H9 (cell line): ENCODE measurements at regions not wholly inside any gene's neighbourhood (a gene's known extent, or its start where the extent isn't known, plus 50 kb on each side); places are given as distances from the start of the nearest gene placed in this dataset.

Source experiments
- DNase-seq: peaks from one replicate; pipeline ENCODE4 v3.0.0-alpha.2; 2017
- H2AFZ ChIP-seq: one replicate; pipeline ENCODE4 v1.6.1; 2013; ENCODE audit warnings: mild to moderate bottlenecking, low read length, control low read depth, moderate library complexity
- H2AK5ac ChIP-seq: 2 replicates; pipeline ENCODE4 v1.6.1; 2013; ENCODE audit warnings: low read length, control low read depth, mixed read lengths; ENCODE audit not compliant: insufficient read length
- H2BK120ac ChIP-seq: one replicate; pipeline ENCODE4 v1.6.1; 2013; ENCODE audit warnings: low read depth, mild to moderate bottlenecking, low read length, control low read depth, inconsistent platforms; ENCODE audit not compliant: poor library complexity, severe bottlenecking
- H2BK12ac ChIP-seq: 2 replicates; pipeline ENCODE4 v1.6.1; 2013; ENCODE audit warnings: low read length, control low read depth, mixed read lengths, low read depth; ENCODE audit not compliant: insufficient read length
- H2BK15ac ChIP-seq: 2 replicates; pipeline ENCODE4 v1.6.1; 2013; ENCODE audit warnings: low read depth, low read length, control low read depth
- H2BK20ac ChIP-seq: one replicate; pipeline ENCODE4 v1.6.1; 2013; ENCODE audit warnings: low read depth, mild to moderate bottlenecking, low read length, control low read depth, inconsistent platforms; ENCODE audit not compliant: poor library complexity, severe bottlenecking
- H2BK5ac ChIP-seq: 2 replicates; pipeline ENCODE4 v1.6.1; 2013; ENCODE audit warnings: low read length, control low read depth, mixed read lengths; ENCODE audit not compliant: insufficient read length
- H3K14ac ChIP-seq: 2 replicates; pipeline ENCODE4 v1.6.1; 2013; ENCODE audit warnings: low read length, control low read depth; ENCODE audit not compliant: insufficient read depth
- H3K18ac ChIP-seq: 2 replicates; pipeline ENCODE4 v1.6.1; 2013; ENCODE audit warnings: low read depth, mild to moderate bottlenecking, mixed read lengths, low read length, control low read depth; ENCODE audit not compliant: insufficient read length
- H3K23ac ChIP-seq: 2 replicates; pipeline ENCODE4 v1.6.1; 2013; ENCODE audit warnings: low read length, control low read depth, mixed read lengths, low read depth; ENCODE audit not compliant: insufficient read length
- H3K23me2 ChIP-seq: 2 replicates; pipeline ENCODE4 v1.6.1; 2013; ENCODE audit warnings: low read depth, mild to moderate bottlenecking, mixed read lengths, low read length, control low read depth; ENCODE audit not compliant: insufficient read length, poor library complexity, severe bottlenecking
- H3K27ac ChIP-seq: 2 replicates; pipeline ENCODE4 v1.5.1; 2013; ENCODE audit warnings: low read length, control low read depth, mixed read lengths, low read depth; ENCODE audit not compliant: insufficient read length
- H3K27me3 ChIP-seq: 2 replicates; pipeline ENCODE4 v1.6.1; 2013; ENCODE audit warnings: low read length, control low read depth, inconsistent platforms; ENCODE audit not compliant: insufficient read depth
- H3K4ac ChIP-seq: 2 replicates; pipeline ENCODE4 v1.6.1; 2013; ENCODE audit warnings: low read depth, mild to moderate bottlenecking, control low read depth, inconsistent platforms, low read length, moderate library complexity
- H3K4me1 ChIP-seq: 2 replicates; pipeline ENCODE4 v1.6.1; 2013; ENCODE audit warnings: low read length, control low read depth, inconsistent platforms; ENCODE audit not compliant: insufficient read depth
- H3K4me2 ChIP-seq: 2 replicates; pipeline ENCODE4 v1.6.1; 2013; ENCODE audit warnings: low read length, control low read depth, mixed read lengths; ENCODE audit not compliant: insufficient read length, insufficient read depth
- H3K56ac ChIP-seq: 2 replicates; pipeline ENCODE4 v1.6.1; 2013; ENCODE audit warnings: low read depth, mild to moderate bottlenecking, mixed read lengths, low read length, control low read depth; ENCODE audit not compliant: insufficient read length
- H3K79me1 ChIP-seq: 2 replicates; pipeline ENCODE4 v1.6.1; 2013; ENCODE audit warnings: low read depth, mild to moderate bottlenecking, moderate library complexity, low read length, control low read depth, inconsistent platforms; ENCODE audit not compliant: insufficient read depth, poor library complexity, severe bottlenecking
- H3K79me2 ChIP-seq: 2 replicates; pipeline ENCODE4 v1.6.1; 2013; ENCODE audit warnings: low read length, control low read depth, inconsistent platforms; ENCODE audit not compliant: insufficient read depth
- H3K9ac ChIP-seq: 2 replicates; pipeline ENCODE4 v1.6.1; 2013; ENCODE audit warnings: low read length, control low read depth, mixed read lengths; ENCODE audit not compliant: insufficient read length; ENCODE audit errors: extremely low read depth
- H3K9me3 ChIP-seq: one replicate; pipeline ENCODE4 v1.6.1; 2013; ENCODE audit warnings: low read depth, low read length, inconsistent platforms; ENCODE audit not compliant: control insufficient read depth
- H3T11ph ChIP-seq: one replicate; pipeline ENCODE4 v1.6.1; 2013; ENCODE audit warnings: mild to moderate bottlenecking, low read length, control low read depth, inconsistent platforms
- H4K20me1 ChIP-seq: one replicate; pipeline ENCODE4 v1.6.1; 2013; ENCODE audit not compliant: control insufficient read depth, insufficient read length, insufficient read depth
- H4K5ac ChIP-seq: 2 replicates; pipeline ENCODE4 v1.6.1; 2013; ENCODE audit warnings: low read depth, mild to moderate bottlenecking, mixed read lengths, low read length, control low read depth; ENCODE audit not compliant: insufficient read length
- H4K8ac ChIP-seq: replicated peaks from 2 replicates; pipeline ENCODE4 v1.6.1; 2013; ENCODE audit warnings: low read length, control low read depth, mixed read lengths, low read depth; ENCODE audit not compliant: insufficient read length
- H4K91ac ChIP-seq: 2 replicates; pipeline ENCODE4 v1.6.1; 2013; ENCODE audit warnings: low read depth, mild to moderate bottlenecking, moderate library complexity, mixed read lengths, low read length, control low read depth; ENCODE audit not compliant: insufficient read length
- H3K27ac Mint-ChIP-seq, 3 experiments: 2 replicates in 2 of 3; 3 replicates in 1 of 3; pipeline ENCODE4 v1.8.0; 2020 to 2021; ENCODE audit warnings: mixed read lengths in 3 of 3, mild to moderate bottlenecking in 1 of 3, moderate library complexity in 1 of 3
- H3K27me3 Mint-ChIP-seq: 2 replicates; pipeline ENCODE4 v1.8.0; 2021; ENCODE audit warnings: low read depth, mild to moderate bottlenecking, moderate library complexity, mixed read lengths
- H3K36me3 Mint-ChIP-seq, 3 experiments: 2 replicates in 2 of 3; 3 replicates in 1 of 3; pipeline ENCODE4 v1.8.0; 2020 to 2021; ENCODE audit warnings: low read depth in 3 of 3, mixed read lengths in 3 of 3; ENCODE audit not compliant: insufficient read depth in 1 of 3
- H3K4me1 Mint-ChIP-seq, 2 experiments: 2 replicates each; pipeline ENCODE4 v1.8.0; 2020; ENCODE audit warnings: mixed read lengths in 2 of 2
- H3K4me3 Mint-ChIP-seq, 2 experiments: 2 replicates in 1 of 2; 3 replicates in 1 of 2; pipeline ENCODE4 v1.8.0; 2020 to 2021; ENCODE audit warnings: mild to moderate bottlenecking in 2 of 2, mixed read lengths in 2 of 2, moderate library complexity in 1 of 2
- H3K9me3 Mint-ChIP-seq, 2 experiments: 2 replicates in 1 of 2; 3 replicates in 1 of 2; pipeline ENCODE4 v1.8.0; 2020; ENCODE audit warnings: mild to moderate bottlenecking in 2 of 2, mixed read lengths in 2 of 2, moderate library complexity in 1 of 2
- CTCF ChIP-seq: fragments of 200-600 bp; sonication (generic); conservative IDR thresholded peaks from 3 replicates; pipeline ENCODE4 v1.8.0; 2021; ENCODE audit warnings: antibody characterized with exemption, mild to moderate bottlenecking
- WGBS: extraction: QIAGEN DNeasy Blood & Tissue Kit; methylation state at CpG from one replicate; pipeline ENCODE4 v1.1.7; 2013; ENCODE audit warnings: missing lambda C conversion rate, low lambda C conversion rate, mixed read lengths; ENCODE audit not compliant: insufficient read length; ENCODE audit errors: extremely low coverage; 5-methylcytosine and 5-hydroxymethylcytosine counted together

GRCh38 chr4:178241601-178242118 is 799.4 kb upstream of the AGA start:
- Histone ChIP-seq H4K5ac (no peak overlapping the region), H3K23me2 (no peaks in the 10 kb centered on the region), H4K20me1 (no peaks in the 10 kb centered on the region), H3K18ac (no peak overlapping the region), H2BK5ac (no peak overlapping the region), H2BK120ac (no peak overlapping the region), H3K79me2 (no peaks in the 10 kb centered on the region), H2BK15ac (no peak overlapping the region), H2AK5ac (no peak overlapping the region), H3K56ac (no peak overlapping the region), H2AFZ (no peak overlapping the region), H3K9me3 (no peaks in the 10 kb centered on the region), H3K23ac (no peak overlapping the region), H4K91ac (no peak overlapping the region), H2BK20ac (no peak overlapping the region), H3K9ac (no peak overlapping the region), H4K8ac (no peak overlapping the region), H3K4me2 (no peak overlapping the region), H3K4me1 (no peaks in the 10 kb centered on the region), H3K27ac (no peak overlapping the region), H3T11ph (no peak overlapping the region), H3K4ac (no peak overlapping the region), H3K27me3 (no peaks in the 10 kb centered on the region), H3K79me1 (no peaks in the 10 kb centered on the region), H2BK12ac (no peak overlapping the region), H3K14ac (no peak overlapping the region)
- H3K27me3 Mint-ChIP-seq: no peaks in the 10 kb centered on the region
- no peak for DNase-seq
- H3K4me3 Mint-ChIP-seq: no peak overlapping the region
- no peaks in the 10 kb centered on the region for H3K4me1 Mint-ChIP-seq
- H3K36me3 Mint-ChIP-seq: peaks cover 0 to 15% (median 4%) of the 10 kb centered on the region in 3 experiments; a peak in 4 of 7 replicates
- peaks cover 19 to 22% of the 10 kb centered on the region in 2 experiments; a peak in 4 of 5 replicates for H3K9me3 Mint-ChIP-seq
- WGBS: no CpG with 5 or more reads among the region's 3 CpGs
- no peak overlapping the region for H3K27ac Mint-ChIP-seq
- TF ChIP-seq CTCF: no peak
